ENCODE measurements at regions not wholly inside any gene's neighbourhood (a gene's known extent, or its start where the extent isn't known, plus 50 kb on each side); places are given as distances from the start of the nearest gene placed in this dataset.
"Not testable (repeated sequence)": the region's sequence is repeated elsewhere in the genome, so short reads cannot be mapped to it uniquely, and the experiment has no call there.

- DNase-seq (ENCODE audit: low spot score) = not testable (repeated sequence)
Observed at GRCh38 chr1:125064029-125064428, 3879.3 kb downstream of the SRGAP2C start.

DNA sequence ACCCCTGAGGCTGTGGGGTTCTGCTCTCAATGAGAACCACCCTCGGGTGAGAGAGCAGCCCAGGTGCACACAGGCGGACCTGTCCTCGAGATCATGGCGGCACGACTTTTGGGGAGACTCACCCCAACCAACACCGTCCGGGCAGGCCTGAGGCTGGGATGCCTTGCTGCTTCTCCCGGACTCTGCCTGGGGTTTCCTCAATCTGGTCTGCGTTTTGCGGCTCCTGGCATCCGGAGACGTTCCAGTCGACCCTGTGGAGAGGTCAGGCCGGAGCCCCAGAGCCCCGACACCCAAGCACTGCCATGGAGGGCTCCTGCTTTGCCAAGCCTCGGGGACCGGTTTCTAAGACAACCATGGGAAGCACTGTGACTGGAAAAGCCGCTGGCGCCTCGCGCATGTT is 3879.7 kb downstream of the SRGAP2C start:
- DNase-seq (ENCODE audit: low spot score) = no peak

- DNase-seq (ENCODE audit: low spot score) = no peak
Observed at GRCh38 chr1:125065092-125065820, 3880.5 kb downstream of the SRGAP2C start.

- no peak for DNase-seq (ENCODE audit: low spot score)
Observed at GRCh38 chr1:125065821-125066180, 3881.0 kb downstream of the SRGAP2C start.

GRCh38 chr1:125066385-125066784 is 3881.6 kb downstream of the SRGAP2C start:
- DNase-seq (ENCODE audit: low spot score) = no peak

- DNase-seq (ENCODE audit: low spot score) = not testable (repeated sequence)
Observed at GRCh38 chr1:125066849-125067248, 3882.1 kb downstream of the SRGAP2C start.

DNA sequence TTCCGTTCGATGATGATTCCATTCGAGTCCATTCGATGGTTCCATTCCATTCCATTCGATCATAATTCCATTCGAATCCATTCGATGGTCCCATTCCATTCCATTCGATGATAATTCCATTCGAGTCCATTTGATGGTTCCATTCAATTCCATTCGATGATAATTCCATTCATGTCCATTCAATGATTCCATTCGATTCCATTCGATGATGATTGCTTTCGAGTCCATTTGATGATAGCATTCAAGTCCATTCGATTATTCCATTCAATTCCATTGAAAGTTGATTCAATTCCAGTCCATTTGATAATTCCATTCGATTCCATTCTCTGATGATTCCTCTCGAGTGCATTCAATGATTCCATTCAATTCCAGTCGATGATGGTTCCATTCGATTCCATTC is 3895.3 kb downstream of the SRGAP2C start:
- DNase-seq (ENCODE audit: low spot score) = no peak

DNA sequence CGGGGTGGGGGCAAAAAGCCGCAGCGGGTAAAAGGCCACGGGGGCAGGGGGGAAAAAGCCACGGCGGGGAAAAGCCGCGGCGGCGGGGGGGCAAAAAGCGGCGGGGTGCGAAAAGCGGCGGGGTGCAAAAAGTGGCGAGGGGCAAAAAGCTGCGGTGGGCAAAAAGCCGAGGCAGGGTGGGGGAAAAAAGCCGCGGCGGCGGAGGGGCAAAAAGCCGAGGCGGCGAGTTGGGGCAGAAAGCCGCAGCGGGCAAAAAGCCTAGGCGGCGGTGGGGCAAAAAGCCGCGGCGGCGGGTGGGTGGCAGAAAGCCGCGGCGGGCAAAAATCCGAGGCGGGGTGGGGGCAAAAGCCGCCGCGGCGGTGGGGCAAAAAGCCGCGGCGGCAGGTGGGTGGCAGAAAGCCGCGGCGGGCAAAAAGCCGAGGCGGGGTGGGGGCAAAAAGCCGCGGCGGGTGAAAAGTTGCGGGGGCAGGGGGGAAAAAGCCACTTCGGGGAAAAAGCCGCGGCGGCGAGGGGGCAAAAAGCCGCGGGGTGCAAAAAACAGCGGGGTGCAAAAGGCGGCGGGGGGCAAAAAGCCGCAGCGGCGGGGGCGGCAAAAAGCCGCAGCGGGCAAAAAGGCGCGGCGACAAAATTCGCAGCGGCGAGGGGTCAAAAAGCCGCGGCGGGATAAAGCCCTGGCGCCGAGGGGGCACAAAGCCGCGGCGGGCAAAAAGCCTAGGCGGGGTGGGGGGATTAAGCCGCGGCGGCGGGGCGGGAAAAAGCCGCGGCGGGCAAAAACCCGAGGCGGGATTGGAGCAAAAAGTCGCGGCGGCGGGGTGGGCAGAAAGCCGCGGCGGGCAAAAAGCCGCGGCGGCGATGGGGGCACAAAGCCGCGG is 3901.2 kb downstream of the SRGAP2C start:
- DNase-seq (ENCODE audit: low spot score) = no peak

GRCh38 chr1:125086611-125087010 is 3901.8 kb downstream of the SRGAP2C start:
- DNase-seq (ENCODE audit: low spot score) = no peak

DNA sequence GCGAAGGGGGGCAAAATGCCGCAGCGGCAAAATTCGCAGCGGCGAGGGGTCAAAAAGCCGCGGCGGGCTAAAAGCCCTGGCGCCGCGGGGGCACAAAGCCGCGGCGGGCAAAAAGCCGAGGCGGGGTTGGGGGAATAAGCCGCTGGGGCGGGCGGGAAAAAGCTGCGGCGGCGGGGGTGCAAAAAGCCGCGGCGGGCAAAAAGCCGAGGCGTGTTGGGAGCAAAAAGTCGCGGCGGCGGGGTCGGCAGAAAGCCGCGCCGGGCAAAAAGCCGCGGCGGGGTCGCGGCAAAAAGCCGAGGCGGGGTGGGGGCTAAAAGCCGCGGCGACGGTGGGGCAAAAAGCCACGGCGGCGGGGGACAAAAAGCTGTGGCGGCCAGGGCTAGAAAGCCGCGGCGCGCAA is 3902.5 kb downstream of the SRGAP2C start:
- no peak for DNase-seq (ENCODE audit: low spot score)

DNA sequence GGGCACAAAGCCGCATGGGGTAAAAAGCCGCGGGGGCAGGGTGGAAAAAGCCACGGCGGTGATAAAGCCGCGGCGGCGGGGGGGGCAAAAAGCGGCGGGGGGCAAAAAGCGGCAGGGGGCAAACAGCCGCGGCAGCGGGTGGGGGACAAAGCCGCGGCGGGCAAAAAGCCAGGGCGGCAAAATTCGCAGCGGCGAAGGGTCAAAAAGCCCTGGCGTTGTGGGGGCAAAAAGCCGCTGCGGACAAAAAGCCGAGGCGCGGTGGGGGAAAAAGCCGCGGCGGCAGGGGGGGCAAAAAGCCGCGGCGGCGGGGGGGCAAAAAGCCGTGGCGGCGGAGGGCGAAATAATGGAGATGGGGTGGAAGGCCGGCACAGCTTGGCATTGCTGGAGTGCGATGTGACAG is 3902.9 kb downstream of the SRGAP2C start:
- DNase-seq (ENCODE audit: low spot score) = no peak

DNA sequence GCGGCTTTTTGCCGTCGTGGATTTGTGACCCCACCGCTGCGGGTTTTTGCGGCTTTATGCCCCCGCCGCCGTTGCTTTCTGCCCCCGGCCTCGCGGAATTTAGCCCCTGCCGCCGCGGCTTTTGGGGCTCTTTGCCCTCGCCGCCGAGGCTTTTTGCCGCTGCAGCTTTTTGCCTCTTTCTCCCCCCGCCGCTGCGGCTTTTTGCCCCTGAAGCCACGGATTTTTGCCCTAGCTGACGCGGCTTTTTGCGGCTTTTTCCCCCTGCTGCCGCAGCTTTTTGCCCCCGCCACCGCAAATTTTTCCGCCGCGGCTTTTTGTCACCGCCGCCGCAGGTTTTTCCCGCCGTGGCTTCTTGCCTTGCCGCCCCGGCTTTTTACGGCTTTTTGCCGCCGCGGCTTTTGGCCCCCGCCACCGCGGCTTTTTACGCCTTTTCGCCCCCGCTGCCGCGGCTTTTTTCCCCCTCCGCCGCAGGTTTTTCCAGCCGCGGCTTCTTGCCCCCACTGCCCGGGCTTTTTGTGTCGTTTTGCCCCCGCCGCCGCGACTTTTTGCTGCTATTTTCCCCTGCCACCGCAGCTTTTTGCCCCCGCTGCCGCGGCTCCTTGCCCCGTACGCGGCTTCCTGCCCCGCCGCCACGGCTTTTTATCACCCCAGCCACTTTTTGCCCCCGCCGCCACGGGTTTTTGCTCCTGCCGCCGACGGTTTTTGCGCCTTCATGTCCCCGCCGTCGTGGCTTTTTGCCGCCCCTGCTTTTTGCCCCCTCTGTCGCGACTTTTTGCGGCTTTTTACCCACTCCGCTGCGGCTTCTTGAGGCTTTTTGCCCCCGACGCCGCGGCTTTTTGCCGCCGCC is 3933.6 kb downstream of the SRGAP2C start:
- DNase-seq (ENCODE audit: low spot score) = peak; percentile 6

DNA sequence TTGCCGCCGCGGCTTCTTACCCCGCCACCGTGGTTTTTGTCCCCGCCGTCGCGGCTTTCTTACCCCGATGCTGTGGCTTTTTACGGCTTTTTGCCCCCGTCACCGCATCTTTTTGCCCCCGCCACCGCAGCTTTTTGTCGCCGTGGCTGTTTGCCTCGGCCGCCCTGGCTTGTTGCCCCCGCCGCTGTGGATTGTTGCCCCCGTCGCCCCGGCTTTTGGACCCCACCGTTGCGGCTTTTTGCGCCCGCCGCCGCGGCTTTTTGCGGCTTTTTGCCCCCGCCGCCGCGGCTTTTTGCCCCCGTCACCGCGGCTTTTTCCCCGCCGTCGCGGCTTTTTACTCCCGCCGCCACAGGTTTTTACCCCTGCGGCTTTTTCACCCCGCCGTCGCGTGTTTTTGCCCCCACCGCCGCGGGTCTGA is 3934.3 kb downstream of the SRGAP2C start:
- DNase-seq (ENCODE audit: low spot score) = peak; percentile 0

GRCh38 chr1:125119566-125120205 is 3934.9 kb downstream of the SRGAP2C start:
- peak; percentile 0 for DNase-seq (ENCODE audit: low spot score)

- DNase-seq (ENCODE audit: low spot score) = not testable (repeated sequence)
Observed at GRCh38 chr1:125122579-125122978, 3937.8 kb downstream of the SRGAP2C start.
